ENCODE measurements at regions not wholly inside any gene's neighbourhood (a gene's known extent, or its start where the extent isn't known, plus 50 kb on each side); places are given as distances from the start of the nearest gene placed in this dataset.

Small RNAs in the stretch of these regions (small RNA-seq; reads per million reads assigned to genes)
- gene AC007387.1, result 0 reads per million in 2 experiments
